ENCODE measurements at regions not wholly inside any gene's neighbourhood (a gene's known extent, or its start where the extent isn't known, plus 50 kb on each side); places are given as distances from the start of the nearest gene placed in this dataset.

- TF ChIP-seq CTCF (IDR thresholded peaks at IDR 0.05; ENCODE audit: low read depth, low read length) (no peak), POLR2A (IDR thresholded peaks at IDR 0.05; ENCODE audit: extremely low read depth, insufficient read length) (no peak)
These were observed 258.6 kb upstream of the FOXN3 start for GRCh38 chr14:89675590-89675989.

Measured in NB4 (cell line).